ENCODE measurements at regions not wholly inside any gene's neighbourhood (a gene's known extent, or its start where the extent isn't known, plus 50 kb on each side); places are given as distances from the start of the nearest gene placed in this dataset.

DNA sequence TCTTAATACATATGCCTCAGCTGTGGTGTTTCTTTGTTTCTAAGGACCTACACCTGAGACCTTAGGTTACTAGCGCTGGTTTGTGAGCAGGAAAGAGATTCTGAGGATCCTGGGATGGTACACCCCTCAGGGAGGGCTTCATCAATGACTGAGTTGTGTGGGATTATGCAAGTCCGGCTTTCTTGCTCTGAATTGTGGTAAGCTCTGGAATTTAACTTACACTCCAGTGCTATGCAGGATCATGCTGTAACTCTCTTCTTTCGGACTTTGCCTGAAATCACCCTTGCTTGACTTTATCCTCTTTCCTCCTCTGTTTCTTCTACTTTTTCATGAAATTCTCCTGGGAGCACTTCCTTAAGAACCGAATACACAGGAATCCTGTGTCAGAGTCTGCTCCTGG is 431.5 kb upstream of the BOD1L1 start:
- FAIRE-seq: no peak

DNA sequence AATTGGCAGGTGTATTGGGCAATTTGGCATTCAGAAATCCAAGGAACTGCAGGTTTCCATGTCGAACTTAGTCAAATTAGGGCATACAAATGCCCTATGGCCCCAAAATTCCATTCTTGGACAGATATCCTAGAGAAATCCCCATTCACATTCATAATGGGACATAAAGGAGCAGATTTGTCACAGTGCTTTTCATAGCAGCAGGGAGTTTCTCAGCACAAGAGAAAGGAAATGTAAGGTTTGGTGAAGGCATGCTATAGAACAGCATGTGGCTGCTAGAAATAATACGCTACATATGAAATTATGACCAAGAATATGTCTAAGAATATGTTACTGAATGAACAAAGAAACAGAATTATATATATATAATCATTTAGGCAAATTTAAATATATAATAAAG is 437.5 kb upstream of the BOD1L1 start:
- FAIRE-seq: no peak

DNA sequence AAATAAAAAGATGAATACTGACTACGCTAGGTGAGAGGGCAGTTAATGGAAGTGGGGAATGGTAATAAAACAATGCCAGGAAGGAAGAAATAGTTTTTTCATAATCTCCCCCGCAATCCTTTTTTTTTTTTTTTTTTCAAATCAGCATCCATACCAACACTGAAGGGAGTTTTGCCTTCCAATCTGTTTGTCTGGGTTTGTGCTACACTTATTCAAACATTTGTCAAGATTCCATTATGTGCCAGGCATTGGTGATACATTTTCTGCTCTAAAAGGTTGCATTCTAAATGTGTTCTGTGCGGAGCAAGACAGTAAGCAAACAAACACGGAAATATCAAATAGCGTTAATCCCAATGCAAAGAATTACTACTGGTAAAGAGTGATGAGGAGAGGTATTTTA is 437.9 kb upstream of the BOD1L1 start:
- FAIRE-seq: no peak

DNA sequence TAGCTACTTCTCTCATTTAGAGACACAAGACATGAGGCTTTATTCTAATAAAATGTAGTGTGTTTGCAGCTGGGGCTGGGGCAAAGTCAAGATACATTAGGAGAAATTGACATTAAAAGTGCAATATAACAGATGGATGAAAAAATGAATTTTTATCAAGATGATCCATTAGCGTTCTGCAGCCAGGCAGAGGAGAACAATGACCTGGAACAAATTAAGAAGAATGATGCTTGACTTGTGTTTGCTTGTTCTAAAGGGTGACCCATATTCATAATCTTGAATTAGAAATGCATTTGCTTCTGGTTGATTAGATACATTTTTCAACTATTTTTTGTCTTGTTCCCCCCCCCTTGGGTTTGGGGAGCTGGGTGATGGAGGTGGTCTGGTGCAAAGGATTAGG is 439.5 kb upstream of the BOD1L1 start:
- FAIRE-seq: no peak

DNA sequence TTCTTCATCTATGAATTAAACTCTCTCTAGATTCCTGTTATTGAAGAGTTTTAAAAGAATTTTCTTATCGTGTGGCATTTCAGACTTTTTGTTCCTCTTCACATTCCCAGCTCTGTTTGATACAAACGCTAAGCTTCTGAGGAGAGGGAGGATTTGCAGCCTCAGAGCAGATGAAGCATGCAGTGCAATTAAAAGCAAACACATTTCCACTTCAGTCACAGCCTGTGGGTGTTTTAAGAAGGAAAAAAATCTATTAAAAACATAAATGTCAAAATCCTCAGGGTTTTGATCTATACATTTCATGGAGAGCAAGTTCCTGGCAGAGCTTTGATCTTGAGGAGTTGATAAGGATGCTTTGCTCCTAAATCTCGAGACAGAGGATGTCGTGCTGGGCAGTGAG is 442.4 kb upstream of the BOD1L1 start:
- no peak for FAIRE-seq

DNA sequence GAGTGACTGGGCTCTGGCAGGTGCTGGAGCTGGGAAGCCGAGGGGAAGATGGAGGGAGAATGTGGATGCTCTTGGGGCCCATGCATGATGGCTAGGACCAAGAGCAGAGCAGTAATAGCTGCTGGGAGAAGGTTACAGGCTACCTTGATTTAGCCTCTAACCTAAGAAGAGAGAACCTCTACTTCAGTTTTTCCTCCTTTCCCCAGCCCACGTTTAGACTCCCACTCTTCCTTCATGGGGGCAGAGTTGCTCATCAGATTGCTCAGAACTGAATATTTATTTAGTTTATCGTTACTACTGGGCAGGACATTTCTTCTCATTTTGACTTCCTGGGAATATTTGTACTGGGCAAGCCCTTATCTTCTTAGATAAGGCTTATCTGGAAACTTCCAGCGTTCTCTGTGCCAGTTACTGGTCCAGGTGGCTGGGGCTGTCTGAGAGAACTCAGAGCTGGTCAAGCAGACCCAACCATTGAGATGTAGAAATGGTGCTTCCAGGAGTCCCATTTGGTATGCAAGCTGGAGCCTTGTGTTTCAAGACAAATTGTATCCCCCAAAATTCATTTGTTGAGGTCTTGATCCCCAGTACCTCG is 442.9 kb upstream of the BOD1L1 start:
- FAIRE-seq: no peak

DNA sequence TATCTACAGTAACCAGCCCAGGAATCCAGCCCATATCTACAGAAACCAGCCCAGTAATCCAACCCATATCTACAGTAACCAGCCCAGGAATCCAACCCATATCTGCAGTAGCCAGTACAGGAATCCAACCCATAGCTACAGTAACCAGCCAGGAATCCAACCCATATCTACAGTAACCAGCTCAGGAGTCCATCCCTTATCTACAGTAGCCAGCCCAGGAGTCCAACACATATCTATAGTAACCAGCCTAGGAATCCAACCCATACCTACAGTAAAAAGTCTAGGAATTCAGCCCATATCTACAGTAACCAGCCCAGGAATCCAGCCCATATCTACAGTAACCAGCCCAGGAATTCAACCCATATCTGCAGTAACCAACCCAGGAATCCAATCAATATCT is 445.0 kb upstream of the BOD1L1 start:
- no peak for FAIRE-seq

DNA sequence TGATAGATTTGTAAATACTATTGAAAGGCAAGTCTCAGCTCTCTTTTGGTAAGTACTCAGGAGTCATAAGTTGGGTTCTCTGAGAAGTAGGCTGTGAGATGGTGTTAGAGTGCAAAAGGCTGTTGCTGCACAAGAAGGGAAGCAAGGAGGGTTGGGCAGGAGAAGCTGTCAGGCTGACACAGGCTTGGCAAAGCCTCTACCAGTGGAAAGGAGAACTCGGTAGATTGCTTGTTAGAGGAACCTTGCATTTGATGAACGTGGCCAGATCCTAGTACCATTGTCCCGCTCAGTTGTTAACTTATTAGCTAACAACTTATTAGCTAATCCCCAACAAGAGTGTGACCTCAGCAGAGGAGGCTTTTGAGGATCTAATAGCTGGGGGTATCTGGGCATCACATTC is 449.3 kb upstream of the BOD1L1 start:
- no peak for FAIRE-seq

DNA sequence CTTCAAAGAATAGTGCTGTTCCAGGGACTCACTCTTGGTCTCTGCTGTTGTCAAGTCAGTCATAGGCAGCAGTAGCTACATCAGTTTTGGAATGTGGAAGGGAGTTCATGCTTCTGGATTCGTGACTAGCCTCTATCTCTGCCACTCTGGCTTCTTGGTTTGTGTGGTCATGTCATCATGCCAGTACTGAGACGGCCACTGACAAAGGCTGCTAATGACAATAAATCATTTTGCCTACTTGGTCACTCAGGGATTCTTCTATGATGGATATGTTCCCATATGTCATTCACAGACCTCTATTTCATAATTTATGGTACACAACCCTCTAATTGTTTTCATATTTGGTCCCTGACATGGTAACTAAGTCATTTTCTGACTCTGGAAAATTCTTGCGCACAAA is 450.8 kb upstream of the BOD1L1 start:
- no peak for FAIRE-seq

DNA sequence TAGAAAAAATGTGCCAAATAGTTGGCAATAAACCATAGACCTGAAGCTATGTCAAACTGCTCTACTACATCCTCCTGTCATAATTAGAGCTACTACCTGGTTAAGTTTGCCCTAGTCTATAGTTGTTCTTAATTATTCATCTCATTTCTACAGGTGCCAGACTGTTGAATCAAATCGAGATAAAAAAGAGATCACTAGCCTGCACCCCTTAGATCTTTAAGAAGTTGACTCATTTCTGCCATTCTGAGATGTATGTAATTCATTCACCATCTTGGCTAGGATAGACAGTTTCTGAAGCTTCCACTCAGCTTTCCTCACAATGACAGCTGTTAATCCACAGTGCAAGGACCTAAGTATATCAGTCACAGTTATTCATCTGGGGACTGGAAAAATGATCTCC is 452.1 kb upstream of the BOD1L1 start:
- no peak for FAIRE-seq

DNA sequence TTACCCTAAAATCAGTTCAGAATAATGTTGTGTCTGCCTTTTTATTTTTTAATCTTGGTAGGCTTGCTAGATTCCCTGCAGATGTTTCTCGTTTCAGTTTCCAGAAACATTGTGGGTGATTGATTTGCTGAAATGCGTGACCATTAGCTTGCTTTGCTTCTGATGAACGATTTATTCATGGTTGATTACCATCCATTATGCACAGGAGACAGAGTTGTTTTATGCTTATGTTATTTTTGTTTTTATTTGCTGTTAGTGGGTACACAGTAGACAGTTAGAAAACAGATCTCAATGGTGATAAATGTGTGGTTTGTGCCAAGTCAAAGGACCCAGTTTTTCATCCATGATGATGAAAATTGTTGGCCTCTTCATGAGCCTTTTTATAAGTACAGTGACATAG is 455.6 kb upstream of the BOD1L1 start:
- FAIRE-seq: no peak

DNA sequence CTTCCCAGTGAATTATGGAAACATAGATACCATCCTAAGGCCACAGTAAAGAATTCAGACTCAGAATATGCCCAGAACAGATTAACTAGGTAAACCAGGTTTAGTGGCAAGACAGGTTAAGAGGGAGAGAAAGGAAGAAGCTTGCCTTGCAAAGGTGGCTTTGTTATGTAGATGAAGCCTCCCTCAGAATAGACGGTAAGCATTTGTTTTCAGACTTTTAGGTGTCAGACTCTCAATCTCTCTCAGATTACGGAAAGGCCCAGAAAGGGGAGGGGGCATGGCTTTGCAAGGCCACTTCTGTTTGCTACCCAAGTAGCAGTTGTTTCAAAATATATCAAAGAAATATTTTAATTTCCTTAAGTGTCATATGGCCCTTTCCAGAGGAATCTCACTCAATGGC is 457.1 kb upstream of the BOD1L1 start:
- FAIRE-seq: no peak

DNA sequence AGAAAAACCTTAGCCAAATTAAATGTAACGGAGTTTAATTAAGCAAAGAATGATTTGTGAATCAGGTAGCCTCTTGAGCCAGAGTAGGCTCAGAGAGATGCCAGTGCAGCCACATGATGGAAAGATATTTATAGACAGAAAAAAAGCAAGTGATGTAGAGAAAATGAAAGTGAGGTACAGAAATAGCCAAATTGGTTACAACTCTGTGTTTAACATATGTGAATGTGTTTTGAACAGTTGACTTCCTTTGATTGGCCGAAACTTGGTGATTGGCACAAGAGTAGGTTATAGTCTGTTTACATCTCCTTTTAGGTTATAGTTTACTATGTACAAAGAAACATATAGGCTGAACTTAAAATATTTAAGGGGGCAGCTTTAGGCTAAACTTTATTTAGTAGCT is 459.9 kb upstream of the BOD1L1 start:
- no peak for FAIRE-seq

DNA sequence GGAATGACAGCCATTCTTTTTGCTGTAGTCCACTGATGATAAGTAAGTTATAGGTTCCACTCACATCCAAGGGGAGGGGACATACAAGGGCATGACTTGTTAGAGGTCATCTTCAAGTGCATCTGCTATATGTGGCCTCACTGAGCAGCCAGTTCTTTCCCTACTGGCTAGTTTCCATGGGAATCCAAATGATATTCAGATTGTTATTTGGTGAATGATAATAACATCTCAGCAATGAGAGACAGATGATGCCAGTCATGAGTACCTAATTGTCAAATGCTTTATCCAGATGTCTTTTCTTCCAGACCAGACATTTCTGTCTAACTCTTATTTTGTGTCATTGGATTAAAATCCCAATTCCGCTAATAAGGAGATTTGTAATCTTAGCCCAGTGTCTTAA is 460.4 kb upstream of the BOD1L1 start:
- no peak for FAIRE-seq

DNA sequence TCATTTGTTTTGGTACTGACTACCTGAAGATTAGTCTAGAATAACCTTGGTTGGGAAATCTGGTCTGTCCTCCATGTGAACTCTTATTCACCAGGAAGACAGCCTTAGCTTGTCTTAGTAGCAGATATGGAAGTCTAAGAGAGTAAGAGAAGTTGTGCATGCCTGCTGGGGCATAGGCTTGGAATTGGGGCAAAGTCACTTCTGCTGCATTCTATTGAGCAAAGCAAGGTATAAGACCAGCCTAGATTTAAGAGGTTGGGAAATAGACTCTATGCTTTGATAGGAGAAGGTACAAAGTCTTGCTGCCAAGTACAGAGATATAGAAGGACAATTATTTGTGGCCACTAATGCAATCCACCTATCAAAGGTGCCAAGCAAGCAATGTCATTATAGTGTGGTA is 464.0 kb upstream of the BOD1L1 start:
- no peak for FAIRE-seq

DNA sequence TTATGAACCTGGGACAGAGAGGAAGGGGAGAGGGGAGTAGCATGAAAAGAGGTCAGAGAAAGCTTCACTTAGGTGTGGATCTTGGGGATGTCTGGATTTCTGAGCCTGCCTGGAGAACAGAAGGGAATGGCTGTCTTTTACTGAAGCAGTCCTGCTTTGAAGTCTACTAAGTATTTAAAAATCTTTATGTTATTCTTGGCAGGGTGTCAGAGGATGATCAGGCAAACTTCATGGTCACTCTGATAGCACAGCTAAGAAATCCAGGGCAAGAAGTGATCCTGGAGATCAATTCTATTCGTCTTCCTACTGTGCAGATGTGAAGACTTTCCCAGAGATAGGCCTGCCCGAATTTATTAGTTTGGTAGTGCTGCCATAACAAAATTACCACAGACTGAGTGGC is 464.4 kb upstream of the BOD1L1 start:
- FAIRE-seq: no peak

DNA sequence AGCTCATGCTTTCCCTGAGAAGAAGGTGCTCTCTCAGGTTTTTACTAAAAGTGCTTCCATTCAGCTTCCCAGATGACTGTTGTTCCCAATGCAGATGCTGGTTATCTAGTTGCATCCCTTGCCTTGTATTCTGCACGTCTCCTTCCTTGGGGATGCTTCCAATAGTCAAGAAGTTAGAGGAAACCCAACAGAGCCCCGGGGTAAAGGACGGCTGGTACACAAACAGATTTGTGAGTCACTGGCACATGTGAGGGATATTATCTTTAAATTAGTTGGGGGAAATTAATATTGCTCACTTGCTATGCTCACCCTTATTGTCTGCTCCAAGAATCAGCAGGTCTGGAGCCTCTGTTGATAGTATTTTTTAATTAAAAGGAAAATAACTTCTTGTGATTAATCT is 465.2 kb upstream of the BOD1L1 start:
- FAIRE-seq: no peak

DNA sequence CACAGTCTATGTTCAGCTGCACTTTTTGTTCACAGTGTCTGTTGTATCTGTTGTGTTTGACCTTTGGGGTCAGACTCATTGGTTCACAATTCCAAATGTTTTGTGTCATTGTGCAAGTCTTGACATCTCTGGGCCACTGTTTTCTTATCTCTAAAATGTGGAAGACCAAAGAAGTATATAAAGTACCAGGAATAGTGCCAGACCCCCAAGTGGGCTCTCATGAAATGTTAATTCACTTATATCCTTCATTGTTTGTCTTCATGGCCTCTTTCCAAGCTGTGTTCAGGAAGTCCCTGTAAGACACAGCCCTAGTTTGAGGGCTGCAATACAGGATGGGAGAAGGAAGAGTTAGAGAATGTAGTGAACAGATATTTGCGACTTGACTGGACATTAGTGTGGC is 468.3 kb upstream of the BOD1L1 start:
- FAIRE-seq: no peak

DNA sequence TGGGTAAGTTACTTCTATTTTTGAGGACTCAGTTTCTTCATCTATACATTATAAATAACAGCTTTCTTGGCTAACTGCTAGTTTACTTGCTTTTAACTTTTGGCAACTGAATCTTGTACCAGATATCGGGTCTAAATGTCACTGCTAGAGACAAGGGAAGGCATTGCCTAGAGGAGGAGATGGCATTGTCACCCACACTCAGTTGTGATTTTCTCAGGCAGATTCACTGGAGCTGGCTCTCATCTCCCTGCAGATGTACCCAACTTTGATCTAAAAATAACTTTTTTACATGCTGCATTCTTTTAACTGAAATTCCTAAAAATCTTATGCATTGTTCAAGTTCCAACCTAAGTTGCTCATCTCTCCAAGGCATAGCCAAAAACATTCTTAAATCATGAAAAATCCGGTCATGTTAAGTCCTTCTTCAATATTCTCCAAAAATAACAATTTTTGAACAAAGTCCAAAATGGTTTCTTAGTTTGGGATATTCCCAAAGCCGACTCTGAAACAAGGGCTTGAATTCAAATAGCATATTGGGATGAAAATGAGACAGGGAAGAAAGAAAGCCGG is 469.0 kb upstream of the BOD1L1 start:
- no peak for FAIRE-seq

DNA sequence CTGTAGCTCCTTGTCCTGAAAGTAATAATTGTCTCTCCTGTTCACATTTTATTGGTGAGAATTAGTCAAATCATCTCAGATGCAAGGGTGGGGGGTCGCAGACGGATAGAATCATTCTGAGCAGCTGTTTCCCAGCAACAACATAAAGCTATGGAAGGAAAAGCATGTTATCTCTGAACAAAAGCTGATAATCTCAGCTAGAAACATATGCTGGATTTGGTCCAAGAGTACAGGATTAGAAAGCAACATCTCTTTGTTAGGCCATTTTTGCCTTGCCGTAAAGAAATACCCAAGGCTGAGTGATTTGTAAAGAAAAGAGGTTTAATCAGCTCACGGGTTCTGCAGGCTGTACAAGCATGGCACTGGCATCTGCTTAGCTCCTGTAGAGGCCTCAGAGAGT is 472.8 kb upstream of the BOD1L1 start:
- FAIRE-seq: no peak

DNA sequence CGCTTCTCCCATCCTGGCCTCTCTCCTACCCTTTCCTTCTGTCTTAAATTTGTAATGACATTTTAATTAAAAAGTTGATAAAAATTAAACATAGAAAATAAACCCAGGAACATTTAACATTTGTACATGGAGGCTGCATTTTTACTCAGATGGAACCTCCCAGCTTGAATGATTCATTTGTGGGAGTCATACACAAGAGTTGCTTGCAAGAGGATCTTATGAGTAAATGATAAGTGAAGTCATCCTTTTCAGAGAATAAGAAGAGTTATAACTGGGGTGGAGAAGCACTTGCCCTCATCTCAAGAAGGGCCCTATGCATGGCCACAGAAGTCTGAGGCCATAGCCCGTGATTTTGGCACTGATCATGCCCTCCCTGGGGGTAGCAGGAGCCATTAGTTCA is 482.9 kb upstream of the BOD1L1 start:
- FAIRE-seq: no peak

DNA sequence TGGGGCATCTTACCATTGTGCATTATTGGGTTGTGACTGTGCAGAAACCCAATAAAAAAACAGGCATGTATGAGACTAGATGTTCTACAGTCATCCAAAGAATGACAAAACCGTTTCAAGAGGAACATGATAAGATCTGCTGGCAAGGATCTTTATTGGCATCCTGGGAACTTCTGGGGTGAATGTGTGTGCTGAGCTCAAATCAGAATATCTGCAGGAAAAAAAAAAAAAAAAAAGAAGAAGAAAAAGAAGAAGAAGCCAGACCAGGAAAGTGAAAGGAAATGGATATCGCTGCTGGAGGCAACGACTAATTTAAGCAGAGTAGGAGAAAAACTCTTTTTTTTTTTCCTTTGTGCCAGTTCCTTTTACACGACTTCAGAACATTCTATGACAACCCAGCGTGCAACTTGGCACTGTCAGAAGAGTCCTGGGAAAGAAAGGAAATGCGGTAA is 484.2 kb upstream of the BOD1L1 start:
- FAIRE-seq: no peak

DNA sequence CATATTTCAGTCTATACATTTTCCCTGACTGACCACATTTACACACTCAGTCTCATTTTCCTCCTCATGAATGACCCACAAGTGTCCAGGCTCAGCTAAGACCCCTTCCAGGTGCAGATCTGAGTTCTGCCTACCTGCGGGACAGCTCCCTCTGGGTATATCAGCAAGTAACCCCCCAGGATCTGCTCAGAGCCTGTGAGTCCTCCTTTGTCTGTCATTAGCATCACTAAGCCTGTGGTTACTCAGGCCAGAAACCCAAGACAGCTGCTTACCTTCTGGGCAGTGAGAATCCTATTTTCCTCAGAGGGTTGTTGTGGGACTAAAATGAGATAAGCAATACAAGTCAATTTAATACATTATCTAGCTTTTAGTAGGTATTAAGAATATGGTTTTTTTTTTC is 487.6 kb upstream of the BOD1L1 start:
- no peak for FAIRE-seq

DNA sequence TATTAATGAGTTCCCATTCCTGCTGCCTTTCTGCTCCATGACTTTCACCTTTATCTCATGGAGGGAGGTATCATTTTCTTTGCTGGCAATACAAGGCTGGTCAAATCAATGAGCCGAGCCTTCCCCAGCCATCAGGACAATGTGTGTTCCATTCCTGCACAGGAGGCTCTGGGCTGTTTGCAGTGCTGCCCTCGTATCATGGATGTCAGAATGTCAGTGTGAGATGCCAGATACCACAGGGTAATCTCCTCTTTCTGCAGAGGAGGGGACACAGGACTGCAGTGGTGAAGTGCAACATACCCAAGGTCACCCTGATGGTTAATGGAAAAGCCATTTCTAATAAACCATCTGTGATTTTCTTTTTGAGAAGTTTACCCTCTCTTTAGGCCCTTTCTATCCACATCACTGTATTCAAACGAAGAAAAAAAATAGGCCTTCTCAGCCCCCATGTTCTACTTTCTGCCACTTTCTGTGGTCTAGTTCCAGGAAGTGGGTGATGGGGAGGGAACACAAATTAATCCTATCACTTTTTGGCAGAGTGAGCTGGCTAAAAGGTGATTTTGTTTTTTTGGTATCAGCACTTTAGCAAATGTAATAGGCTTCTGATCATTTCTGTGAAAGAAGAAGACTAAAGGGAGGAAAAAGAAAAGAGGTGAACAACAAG is 490.2 kb upstream of the BOD1L1 start:
- FAIRE-seq: no peak

DNA sequence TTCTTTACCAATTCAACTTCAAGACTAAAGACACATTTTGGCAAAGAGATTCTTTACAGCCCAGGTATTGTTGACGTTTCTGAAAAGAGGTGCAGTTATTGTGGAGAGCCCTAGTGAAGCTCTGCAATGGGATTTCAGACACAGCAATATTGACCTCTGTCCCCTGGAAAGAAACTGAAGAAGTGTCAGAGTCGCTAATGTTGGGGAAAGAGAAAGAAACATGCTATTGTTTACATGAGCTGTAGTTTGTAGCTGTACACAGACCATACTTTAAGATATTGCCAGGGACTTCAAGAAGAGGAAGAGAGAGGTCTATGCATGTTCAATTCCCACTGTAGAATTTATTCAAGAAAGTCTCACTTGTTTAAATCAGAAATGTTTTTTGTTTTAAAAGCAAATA is 497.3 kb upstream of the BOD1L1 start:
- no peak for FAIRE-seq

Data from colon (tissue), 2 donors.